Stomach (tissue), 4 donors: ENCODE measurements at regions not wholly inside any gene's neighbourhood (a gene's known extent, or its start where the extent isn't known, plus 50 kb on each side); places are given as distances from the start of the nearest gene placed in this dataset.

Experiments
- CTCF ChIP-seq, 7 experiments: fragments of 450-650 bp in 4 of 7; fragments of 200-600 bp in 3 of 7; sonication (generic) in 3 of 7; IDR thresholded peaks; one replicate each; pipeline ENCODE4 v1.5.1; 2016 to 2019; ENCODE audit warnings: antibody characterized with exemption in 7 of 7, control low read depth in 2 of 7, mild to moderate bottlenecking in 1 of 7
- POLR2A ChIP-seq, 4 donors: fragments of 450-650 bp; IDR thresholded peaks; one replicate each; pipeline ENCODE4 v1.6.1; 2016; ENCODE audit warnings: antibody characterized with exemption in 4 of 4, control low read depth in 2 of 4, mild to moderate bottlenecking in 1 of 4, moderate library complexity in 1 of 4

- TF ChIP-seq POLR2A (IDR thresholded peaks at IDR 0.05) (no peak), CTCF (IDR thresholded peaks at IDR 0.05) (no peak)
Measured at GRCh38 chrX:13170966-13171558, 126.6 kb upstream of the FAM9C start.
